GM23248 (cell line): ENCODE measurements at regions not wholly inside any gene's neighbourhood (a gene's known extent, or its start where the extent isn't known, plus 50 kb on each side); places are given as distances from the start of the nearest gene placed in this dataset.
A peak's percentile ranks its signal among the peaks of the same experiment; 100 is the strongest.

Experiments used
- DNase-seq: peaks from one replicate; pipeline ENCODE4 v3.0.0-alpha.2; 2015
- H2AFZ ChIP-seq: fragments of 200-600 bp; sonication (generic); 2 replicates; pipeline ENCODE4 v1.6.1; 2016; ENCODE audit warnings: antibody characterized with exemption
- H3F3A ChIP-seq: fragments of 200-600 bp; sonication (generic); 2 replicates; pipeline ENCODE4 v1.6.1; 2016; ENCODE audit warnings: mild to moderate bottlenecking, antibody characterized with exemption, mixed run types; ENCODE audit not compliant: insufficient read depth
- H3K27ac ChIP-seq: fragments of 200-600 bp; sonication (generic); 2 replicates; pipeline ENCODE4 v1.5.1; 2016; ENCODE audit warnings: mild to moderate bottlenecking
- H3K27me3 ChIP-seq: fragments of 200-600 bp; sonication (generic); replicated peaks from 2 replicates; pipeline ENCODE4 v1.6.1; 2016; ENCODE audit warnings: mild to moderate bottlenecking; ENCODE audit not compliant: insufficient read depth
- H3K36me3 ChIP-seq: fragments of 200-600 bp; sonication (generic); 2 replicates; pipeline ENCODE4 v1.6.1; 2016; ENCODE audit warnings: low read depth, mild to moderate bottlenecking
- H3K4me1 ChIP-seq: fragments of 200-600 bp; sonication (generic); 2 replicates; pipeline ENCODE4 v1.6.1; 2016; ENCODE audit warnings: mild to moderate bottlenecking; ENCODE audit not compliant: insufficient read depth
- H3K4me2 ChIP-seq: fragments of 200-600 bp; sonication (generic); one replicate; pipeline ENCODE4 v1.6.1; 2016; ENCODE audit warnings: mild to moderate bottlenecking; ENCODE audit not compliant: unreplicated experiment
- H3K4me3 ChIP-seq: fragments of 200-600 bp; sonication (generic); 2 replicates; pipeline ENCODE4 v1.5.1; 2016; ENCODE audit warnings: mild to moderate bottlenecking
- H3K79me2 ChIP-seq: fragments of 200-600 bp; sonication (generic); 2 replicates; pipeline ENCODE4 v1.6.1; 2016; ENCODE audit warnings: mild to moderate bottlenecking; ENCODE audit not compliant: insufficient read depth
- H3K9ac ChIP-seq: fragments of 200-600 bp; sonication (generic); 2 replicates; pipeline ENCODE4 v1.6.1; 2016; ENCODE audit warnings: mild to moderate bottlenecking
- H3K9me2 ChIP-seq: fragments of 200-600 bp; sonication (generic); 2 replicates; pipeline ENCODE4 v1.6.1; 2016; ENCODE audit warnings: mixed run types, mild to moderate bottlenecking, moderate library complexity; ENCODE audit not compliant: insufficient read depth
- H3K9me3 ChIP-seq: fragments of 200-600 bp; sonication (generic); one replicate; pipeline ENCODE4 v1.6.1; 2017; ENCODE audit warnings: low read depth
- H4K20me1 ChIP-seq: fragments of 200-600 bp; sonication (generic); 2 replicates; pipeline ENCODE4 v1.6.0; 2016; ENCODE audit not compliant: insufficient read depth
- EZH2 ChIP-seq: fragments of 200-600 bp; sonication (generic); IDR thresholded peaks from 2 replicates; pipeline ENCODE4 v1.6.1; 2018; ENCODE audit warnings: antibody characterized with exemption, mild to moderate bottlenecking; ENCODE audit not compliant: insufficient read depth, poor library complexity, severe bottlenecking
- EZH2phosphoT487 ChIP-seq: fragments of 200-600 bp; sonication (generic); IDR thresholded peaks from 2 replicates; pipeline ENCODE4 v1.6.1; 2018; ENCODE audit warnings: antibody characterized with exemption, moderate library complexity, mild to moderate bottlenecking, low read depth; ENCODE audit not compliant: insufficient read depth
- WGBS, 2 experiments: methylation state at CpG; one replicate each; pipeline ENCODE4 v1.1.6; 2015 to 2017; ENCODE audit warnings: low lambda C conversion rate in 2 of 2, low coverage in 1 of 2; ENCODE audit errors: missing lambda C conversion rate in 2 of 2; 5-methylcytosine and 5-hydroxymethylcytosine counted together
- in situ Hi-C: fragments of 300-500 bp; cut with MboI; formaldehyde crosslinking; loops from 2 replicates; pipeline ENCODE4 v1.15.0; 2020

- Histone ChIP-seq H3K9me3 (no peaks in the 10 kb centered on the region), H2AFZ (peak overlapping the region; percentile 42; the same call in 1 of the 2 replicates), H3K36me3 (no peaks in the 10 kb centered on the region), H3K79me2 (no peaks in the 10 kb centered on the region), H3K4me1 (peaks cover 34% of the 10 kb centered on the region), H3K9me2 (no peaks in the 10 kb centered on the region), H3K27me3 (no peaks in the 10 kb centered on the region), H3K4me3 (no peak overlapping the region), H4K20me1 (no peaks in the 10 kb centered on the region), H3K4me2 (no peak overlapping the region), H3K27ac (peak overlapping the region; percentile 16; the same call in 1 of the 2 replicates), H3F3A (peaks cover 19% of the 10 kb centered on the region), H3K9ac (no peak overlapping the region)
- peak; percentile 46 for DNase-seq
- in situ Hi-C loops, result no loop called here
- 70 to 76% methylated on average over 6 of the region's 6 CpGs for WGBS, 2 experiments
- TF ChIP-seq EZH2 (no peak), EZH2phosphoT487 (no peak)
Measured at GRCh38 chr1:178650934-178651511, 74.0 kb upstream of the RALGPS2 start.

- peak overlapping the region; percentile 42; the same call in 1 of the 2 replicates for H2AFZ ChIP-seq
- no peaks in the 10 kb centered on the region for H3K9me3 ChIP-seq
- no peaks in the 10 kb centered on the region for H3K27me3 ChIP-seq
- in situ Hi-C loops, result no loop called here
- no peak overlapping the region for H3K4me3 ChIP-seq
- H4K20me1 ChIP-seq, result no peaks in the 10 kb centered on the region
- peaks cover 16% of the 10 kb centered on the region; the same call in 1 of the 2 replicates for H3F3A ChIP-seq
- H3K79me2 ChIP-seq, result no peaks in the 10 kb centered on the region
- no peak for TF ChIP-seq EZH2
- TF ChIP-seq EZH2phosphoT487, result no peak
- H3K4me2 ChIP-seq, result no peak overlapping the region
- peaks cover 27% of the 10 kb centered on the region for H3K4me1 ChIP-seq
- H3K27ac ChIP-seq, result no peak overlapping the region
- H3K36me3 ChIP-seq, result no peaks in the 10 kb centered on the region
- no peak overlapping the region for H3K9ac ChIP-seq
- no peak for DNase-seq
- WGBS, 2 experiments, result 47 to 48% methylated on average over 9 of the region's 9 CpGs
- no peaks in the 10 kb centered on the region for H3K9me2 ChIP-seq
Measured at GRCh38 chr1:178651742-178652141, 73.3 kb upstream of the RALGPS2 start.

GRCh38 chr1:178652506-178653490, 72.2 kb upstream of the RALGPS2 start:
- Histone ChIP-seq H3K4me1 (peaks cover 24% of the 10 kb centered on the region), H4K20me1 (no peaks in the 10 kb centered on the region), H3K9ac (no peak overlapping the region), H3F3A (peaks cover 16% of the 10 kb centered on the region; the same call in 1 of the 2 replicates), H3K79me2 (no peaks in the 10 kb centered on the region), H3K9me2 (no peaks in the 10 kb centered on the region), H3K4me3 (no peak overlapping the region), H3K4me2 (no peak overlapping the region), H3K27ac (no peak overlapping the region), H3K36me3 (no peaks in the 10 kb centered on the region), H3K27me3 (no peaks in the 10 kb centered on the region), H3K9me3 (no peaks in the 10 kb centered on the region), H2AFZ (no peak overlapping the region)
- in situ Hi-C loops, result no loop called here
- WGBS, 2 experiments, result 59 to 60% methylated on average over 8 of the region's 8 CpGs
- DNase-seq, result peak; percentile 79
- TF ChIP-seq EZH2phosphoT487, result no peak
- no peak for TF ChIP-seq EZH2

- Histone ChIP-seq H3K36me3 (no peaks in the 10 kb centered on the region), H3K9me2 (no peaks in the 10 kb centered on the region), H2AFZ (no peak overlapping the region), H3K79me2 (no peaks in the 10 kb centered on the region), H3K27ac (no peak overlapping the region), H4K20me1 (no peaks in the 10 kb centered on the region), H3K9me3 (no peaks in the 10 kb centered on the region), H3K9ac (no peak overlapping the region), H3K4me3 (no peak overlapping the region), H3K4me1 (no peaks in the 10 kb centered on the region), H3K4me2 (no peak overlapping the region), H3F3A (no peaks in the 10 kb centered on the region), H3K27me3 (no peaks in the 10 kb centered on the region)
- DNase-seq, result no peak
- WGBS, 2 experiments, result 65 to 72% methylated on average over 4 of the region's 4 CpGs
- in situ Hi-C loops, result no loop called here
- TF ChIP-seq EZH2 (no peak), EZH2phosphoT487 (no peak)
Measured at GRCh38 chr1:178659789-178660208, 65.2 kb upstream of the RALGPS2 start.
